C4-2B (cell line): ENCODE measurements at regions not wholly inside any gene's neighbourhood (a gene's known extent, or its start where the extent isn't known, plus 50 kb on each side); places are given as distances from the start of the nearest gene placed in this dataset.

Source experiments
- H3K27ac ChIP-seq: fragments of 450-650 bp; 2 replicates; pipeline ENCODE4 v1.5.1; 2017
- ZFX ChIP-seq: fragments of 450-650 bp; IDR thresholded peaks from 2 replicates; pipeline ENCODE4 v1.6.1; 2017
- TF ChIP-seq, protein P1 (sequence below): fragments of 450-650 bp; conservative IDR thresholded peaks from 2 replicates; pipeline ENCODE4 v1.5.1; 2017; ENCODE audit warnings: mild to moderate bottlenecking

DNA sequence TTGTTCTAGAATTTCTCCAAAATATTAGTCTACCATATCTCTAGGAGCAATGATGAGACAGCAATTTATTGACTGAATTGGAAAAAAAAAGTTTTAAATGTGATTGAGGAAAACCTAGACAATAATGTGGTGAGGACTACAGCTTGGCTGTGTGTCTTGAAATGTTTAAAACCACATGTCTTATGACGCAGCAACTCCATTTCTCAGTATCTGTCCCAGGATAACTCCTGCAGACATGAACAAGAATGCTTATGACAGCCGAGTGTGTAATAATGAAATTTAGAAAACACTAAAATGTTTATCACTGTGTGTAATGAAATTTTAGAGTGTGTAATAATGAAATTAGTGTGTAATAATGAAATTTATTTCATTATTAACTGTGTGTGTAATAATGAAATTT, 254.1 kb upstream of the DAPK1 start:
- TF ChIP-seq, protein P1, sequence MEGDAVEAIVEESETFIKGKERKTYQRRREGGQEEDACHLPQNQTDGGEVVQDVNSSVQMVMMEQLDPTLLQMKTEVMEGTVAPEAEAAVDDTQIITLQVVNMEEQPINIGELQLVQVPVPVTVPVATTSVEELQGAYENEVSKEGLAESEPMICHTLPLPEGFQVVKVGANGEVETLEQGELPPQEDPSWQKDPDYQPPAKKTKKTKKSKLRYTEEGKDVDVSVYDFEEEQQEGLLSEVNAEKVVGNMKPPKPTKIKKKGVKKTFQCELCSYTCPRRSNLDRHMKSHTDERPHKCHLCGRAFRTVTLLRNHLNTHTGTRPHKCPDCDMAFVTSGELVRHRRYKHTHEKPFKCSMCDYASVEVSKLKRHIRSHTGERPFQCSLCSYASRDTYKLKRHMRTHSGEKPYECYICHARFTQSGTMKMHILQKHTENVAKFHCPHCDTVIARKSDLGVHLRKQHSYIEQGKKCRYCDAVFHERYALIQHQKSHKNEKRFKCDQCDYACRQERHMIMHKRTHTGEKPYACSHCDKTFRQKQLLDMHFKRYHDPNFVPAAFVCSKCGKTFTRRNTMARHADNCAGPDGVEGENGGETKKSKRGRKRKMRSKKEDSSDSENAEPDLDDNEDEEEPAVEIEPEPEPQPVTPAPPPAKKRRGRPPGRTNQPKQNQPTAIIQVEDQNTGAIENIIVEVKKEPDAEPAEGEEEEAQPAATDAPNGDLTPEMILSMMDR = no peak
- TF ChIP-seq ZFX = no peak
- no peak overlapping the region for H3K27ac ChIP-seq

DNA sequence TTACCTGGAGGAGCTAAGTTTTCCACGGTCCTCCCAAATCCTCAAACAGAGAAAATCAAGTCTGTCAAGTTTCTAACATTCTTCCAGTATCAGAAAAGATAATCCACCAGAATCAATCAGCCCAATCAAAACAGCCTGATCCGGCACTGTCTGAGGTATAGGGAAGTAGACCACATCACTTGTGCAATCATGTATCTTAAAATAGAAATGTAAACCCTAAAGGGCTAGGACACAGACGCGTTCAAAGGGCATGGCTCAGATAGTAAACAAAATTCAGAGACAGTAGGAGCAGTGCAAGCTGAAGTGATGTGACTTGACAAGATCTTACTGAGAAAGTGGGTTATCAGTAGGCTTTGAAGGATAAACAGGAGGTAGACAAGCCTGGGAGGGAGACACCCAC, 252.4 kb upstream of the DAPK1 start:
- H3K27ac ChIP-seq = no peak overlapping the region
- TF ChIP-seq, protein P1 = no peak
- no peak for TF ChIP-seq ZFX

DNA sequence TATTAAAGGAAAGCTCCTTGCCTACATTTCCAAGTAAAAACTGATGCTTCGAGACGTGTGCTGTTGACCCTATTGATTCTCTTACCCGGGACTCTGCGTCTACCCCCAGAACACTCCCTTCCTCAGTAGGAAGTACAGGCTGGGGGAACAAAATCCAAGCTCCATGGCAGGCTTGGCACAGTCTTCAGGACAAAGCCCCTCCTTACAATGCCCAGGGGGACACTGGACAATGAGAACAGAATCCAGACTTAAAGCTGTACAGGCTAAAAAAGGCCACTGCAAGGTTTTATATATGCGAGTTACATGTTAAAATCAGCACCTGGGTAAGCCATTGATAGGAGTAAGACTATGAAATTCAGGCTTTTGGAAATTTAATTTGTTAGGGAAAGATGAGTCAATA, 250.6 kb upstream of the DAPK1 start:
- H3K27ac ChIP-seq = no peak overlapping the region
- TF ChIP-seq ZFX = no peak
- TF ChIP-seq, protein P1 = no peak

DNA sequence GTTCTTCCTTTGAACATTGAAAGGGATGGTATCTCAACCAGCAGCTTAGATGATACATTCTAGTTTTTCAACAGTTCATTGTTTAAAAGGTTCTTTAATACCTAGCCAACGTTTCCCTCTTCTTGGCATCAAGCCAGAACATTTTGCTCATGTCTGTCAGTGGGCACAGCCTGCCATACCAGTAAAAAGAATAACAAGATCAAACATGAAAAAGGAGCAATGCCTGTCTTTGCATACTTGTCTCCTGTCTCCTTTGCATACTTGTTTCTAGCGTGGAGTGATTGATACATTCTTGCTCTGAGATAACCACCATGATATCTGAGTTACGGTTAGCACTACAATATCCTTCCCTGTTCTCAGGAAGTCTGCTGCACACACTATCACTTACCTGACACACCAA, 248.6 kb upstream of the DAPK1 start:
- no peak for TF ChIP-seq ZFX
- TF ChIP-seq, protein P1 = no peak
- H3K27ac ChIP-seq = no peak overlapping the region

DNA sequence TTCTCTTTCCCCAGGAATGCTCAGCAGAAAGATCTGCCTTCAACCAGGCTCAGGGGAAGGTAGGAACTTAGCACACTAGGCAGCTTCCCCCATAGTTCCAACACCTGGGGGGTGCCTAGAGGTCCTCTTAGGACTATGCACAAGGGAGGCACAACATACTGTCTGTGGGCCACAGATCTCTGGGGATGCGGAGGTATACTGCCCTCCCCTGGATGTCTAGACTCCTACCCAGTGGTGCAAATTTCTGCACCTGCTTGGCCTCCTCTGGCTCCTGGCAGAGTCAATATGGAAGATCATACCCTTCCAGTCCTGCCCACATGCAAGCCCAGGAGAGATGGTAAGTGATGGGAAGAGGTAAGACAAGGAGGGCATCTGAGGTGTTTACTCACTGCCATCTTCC, 247.5 kb upstream of the DAPK1 start:
- no peak overlapping the region for H3K27ac ChIP-seq
- no peak for TF ChIP-seq ZFX
- TF ChIP-seq, protein P1 = 0 out of 2 replicates have a peak, but pooled peaks have one; percentile 3

DNA sequence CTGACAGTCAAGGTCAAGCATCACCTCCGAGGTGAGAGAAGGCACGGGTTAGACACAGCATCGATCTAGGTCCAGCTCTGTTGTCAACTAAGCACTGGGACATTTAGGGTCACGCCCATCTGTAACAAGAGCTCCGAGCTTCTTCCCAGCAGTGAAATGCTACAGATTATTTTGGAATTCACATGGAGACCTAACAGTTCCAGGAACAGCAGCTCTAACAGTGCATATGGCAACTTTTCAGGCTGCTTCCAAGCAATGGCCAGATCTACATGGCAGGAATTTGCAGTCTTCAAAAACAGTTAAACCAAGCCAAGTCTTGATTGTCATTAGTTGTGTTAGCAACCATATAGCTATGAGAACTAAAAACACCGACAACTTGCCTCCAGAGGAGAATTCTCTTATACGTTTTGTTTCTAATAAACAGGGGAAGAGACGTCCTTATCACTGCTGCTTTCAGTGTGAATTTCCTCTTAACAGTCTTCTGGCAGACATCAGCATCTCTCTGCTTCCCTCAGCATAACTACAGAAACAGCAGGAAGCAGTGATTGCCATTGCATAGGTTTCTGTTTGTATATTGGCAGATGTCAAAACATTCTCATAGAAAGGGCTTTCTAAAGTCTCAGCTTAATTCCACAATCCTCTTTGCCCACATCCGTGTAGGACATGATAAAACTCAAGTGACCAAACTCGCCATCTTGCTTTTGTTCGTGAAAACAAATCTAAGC, 242.1 kb upstream of the DAPK1 start:
- no peak overlapping the region for H3K27ac ChIP-seq
- no peak for TF ChIP-seq ZFX
- TF ChIP-seq, protein P1 = no peak

DNA sequence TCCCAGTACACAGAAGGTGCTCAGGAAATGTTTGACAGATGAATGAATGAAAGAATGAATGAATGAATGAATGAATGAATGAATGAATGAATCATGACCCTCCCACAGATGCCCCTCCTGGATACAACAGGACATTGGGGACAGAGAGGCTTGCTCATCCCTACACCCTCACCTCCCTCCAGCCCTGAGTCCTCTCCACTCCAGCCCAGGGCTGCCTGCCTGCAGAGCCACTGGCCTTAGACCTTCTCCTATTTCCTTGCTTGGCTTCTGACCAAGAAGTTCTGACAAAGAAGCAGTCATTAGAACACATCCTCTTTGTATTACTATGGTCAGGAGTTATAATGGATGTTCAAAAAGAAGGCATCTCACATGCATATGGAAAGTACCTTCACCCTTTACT, 240.7 kb upstream of the DAPK1 start:
- TF ChIP-seq ZFX = no peak
- TF ChIP-seq, protein P1 = no peak

More for the DNA sequence above, 240.7 kb upstream of the DAPK1 start:
- no peak overlapping the region for H3K27ac ChIP-seq
